ENCODE measurements at regions not wholly inside any gene's neighbourhood (a gene's known extent, or its start where the extent isn't known, plus 50 kb on each side); places are given as distances from the start of the nearest gene placed in this dataset.
"Not testable (repeated sequence)": the region's sequence is repeated elsewhere in the genome, so short reads cannot be mapped to it uniquely, and the experiment has no call there.

GRCh38 chr12:126268222-126268621 is 1203.0 kb downstream of the AACS start:
- DNase-seq (ENCODE audit: low read depth): no peak
- no peaks in the 10 kb centered on the region for H3K36me3 ChIP-seq (ENCODE audit: control insufficient read depth, insufficient read depth, low read length)
- H3K4me3 ChIP-seq (ENCODE audit: low read depth, low read length): no peak overlapping the region
- H3K27me3 ChIP-seq (ENCODE audit: control insufficient read depth, insufficient read depth, low read length): no peaks in the 10 kb centered on the region
- TF ChIP-seq CTCF (IDR thresholded peaks at IDR 0.05; ENCODE audit: insufficient read depth, low read length, poor library complexity, severe bottlenecking): no peak

GRCh38 chr12:126271159-126271558 is 1205.9 kb downstream of the AACS start:
- H3K27me3 ChIP-seq (ENCODE audit: control insufficient read depth, insufficient read depth, low read length): no peaks in the 10 kb centered on the region
- no peak for TF ChIP-seq CTCF (IDR thresholded peaks at IDR 0.05; ENCODE audit: insufficient read depth, low read length, poor library complexity, severe bottlenecking)
- DNase-seq (ENCODE audit: low read depth): no peak
- no peak overlapping the region for H3K4me3 ChIP-seq (ENCODE audit: low read depth, low read length)
- H3K36me3 ChIP-seq (ENCODE audit: control insufficient read depth, insufficient read depth, low read length): no peaks in the 10 kb centered on the region

- Histone ChIP-seq H3K36me3 (ENCODE audit: control insufficient read depth, insufficient read depth, low read length) (no peaks in the 10 kb centered on the region), H3K27me3 (ENCODE audit: control insufficient read depth, insufficient read depth, low read length) (no peaks in the 10 kb centered on the region), H3K4me3 (ENCODE audit: low read depth, low read length) (no peak overlapping the region)
- TF ChIP-seq CTCF (IDR thresholded peaks at IDR 0.05; ENCODE audit: insufficient read depth, low read length, poor library complexity, severe bottlenecking): no peak
- DNase-seq (ENCODE audit: low read depth): no peak
These were observed 1217.5 kb downstream of the AACS start for GRCh38 chr12:126282691-126283090.

GRCh38 chr12:126286203-126286602 is 1221.0 kb downstream of the AACS start:
- H3K27me3 ChIP-seq (ENCODE audit: control insufficient read depth, insufficient read depth, low read length): no peaks in the 10 kb centered on the region
- H3K36me3 ChIP-seq (ENCODE audit: control insufficient read depth, insufficient read depth, low read length): no peaks in the 10 kb centered on the region

GRCh38 chr12:126290456-126290855 is 1225.2 kb downstream of the AACS start:
- DNase-seq (ENCODE audit: low read depth): no peak
- no peaks in the 10 kb centered on the region for H3K27me3 ChIP-seq (ENCODE audit: control insufficient read depth, insufficient read depth, low read length)
- TF ChIP-seq CTCF (IDR thresholded peaks at IDR 0.05; ENCODE audit: insufficient read depth, low read length, poor library complexity, severe bottlenecking): no peak
- H3K4me3 ChIP-seq (ENCODE audit: low read depth, low read length): no peak overlapping the region
- no peaks in the 10 kb centered on the region for H3K36me3 ChIP-seq (ENCODE audit: control insufficient read depth, insufficient read depth, low read length)

More at GRCh38 chr12:126286203-126286602, 1221.0 kb downstream of the AACS start:
- no peak for TF ChIP-seq CTCF (IDR thresholded peaks at IDR 0.05; ENCODE audit: insufficient read depth, low read length, poor library complexity, severe bottlenecking)
- DNase-seq (ENCODE audit: low read depth): no peak
- no peak overlapping the region for H3K4me3 ChIP-seq (ENCODE audit: low read depth, low read length)

GRCh38 chr12:126291987-126292386 is 1226.8 kb downstream of the AACS start:
- not testable (repeated sequence) for DNase-seq (ENCODE audit: low read depth); H3K27me3 ChIP-seq (ENCODE audit: control insufficient read depth, insufficient read depth, low read length); H3K4me3 ChIP-seq (ENCODE audit: low read depth, low read length); H3K36me3 ChIP-seq (ENCODE audit: control insufficient read depth, insufficient read depth, low read length)
